Lower leg skin (tissue), 3 donors: ENCODE measurements at regions not wholly inside any gene's neighbourhood (a gene's known extent, or its start where the extent isn't known, plus 50 kb on each side); places are given as distances from the start of the nearest gene placed in this dataset.

Experiments
- CTCF ChIP-seq, 3 donors: fragments of 450-650 bp; IDR thresholded peaks; one replicate each; pipeline ENCODE4 v1.5.1; 2016; ENCODE audit warnings: antibody characterized with exemption in 3 of 3, mild to moderate bottlenecking in 3 of 3, moderate library complexity in 2 of 3
- POLR2A ChIP-seq, 2 donors: fragments of 450-650 bp; IDR thresholded peaks; one replicate each; pipeline ENCODE4 v1.6.1; 2016 to 2017; ENCODE audit warnings: antibody characterized with exemption in 2 of 2, mild to moderate bottlenecking in 1 of 2, moderate library complexity in 1 of 2

- TF ChIP-seq CTCF (IDR thresholded peaks at IDR 0.05), result no peak
- TF ChIP-seq POLR2A (IDR thresholded peaks at IDR 0.05), result no peak
Measured at GRCh38 chr12:91637789-91638624, 455.4 kb upstream of the DCN start.
